K562 (cell line): ENCODE measurements at regions not wholly inside any gene's neighbourhood (a gene's known extent, or its start where the extent isn't known, plus 50 kb on each side); places are given as distances from the start of the nearest gene placed in this dataset.

Experiments
- ATAC-seq: fragments of 200-7000 bp; cut with Tn5 transposase; 3 replicates; pipeline ENCODE4 v1.9.1; 2020; ENCODE audit warnings: moderate library complexity
- BruUV-seq: library from RNA; stranded (reverse); fragments of 400-500 nt; replicated peaks from 2 replicates; lab custom pipeline; 2021; lab: Mats Ljungman, UMichigan
- CTCF ChIA-PET: fragments of 300-600 bp; formaldehyde crosslinking; extraction: SDS; loops from one replicate; lab custom pipeline; 2021; ENCODE audit warnings: low intra/inter-chr PET ratio; lab: Yijun Ruan, JAX
- POLR2A ChIA-PET: fragments of 300-600, 350-650 bp; sonication (Branson Sonifier 250); formaldehyde crosslinking; extraction: SDS; loops from one replicate; lab custom pipeline; 2021; ENCODE audit warnings: antibody characterized with exemption, inconsistent platforms; lab: Yijun Ruan, JAX
- DNase-seq, 4 experiments: peaks; one replicate each; pipeline versions ENCODE4 v3.0.0 to v3.0.0-alpha.2; 2011 to 2018; ENCODE audit warnings: low spot score in 3 of 4, mixed read lengths in 3 of 4; ENCODE audit errors: extremely low read depth in 1 of 4
- FAIRE-seq: peaks from 2 replicates; lab custom pipeline; 2011; peaks lifted over from hg19 to GRCh38; lab: Jason Lieb, UNC
- H2AFZ ChIP-seq: 2 replicates; pipeline ENCODE4 v1.6.0; 2011; ENCODE audit warnings: low read depth, low read length, control low read depth, inconsistent platforms
- H3K27ac ChIP-seq: fragments of 200-600 bp; 3 replicates; pipeline ENCODE4 v1.8.0; 2011; ENCODE audit warnings: low read depth, mild to moderate bottlenecking, control low read depth, inconsistent platforms, low read length, moderate library complexity, mixed read lengths; ENCODE audit errors: extremely low read depth
- H3K27me3 ChIP-seq, 2 experiments: fragments of 300-600 bp in 1 of 2; 2 replicates in 1 of 2; 3 replicates in 1 of 2; pipeline versions ENCODE4 v1.6.0 to v1.8.0; 2011; ENCODE audit warnings: inconsistent platforms in 2 of 2, low read length in 2 of 2, mild to moderate bottlenecking in 1 of 2, mixed read lengths in 1 of 2, moderate library complexity in 1 of 2; ENCODE audit not compliant: control insufficient read depth in 2 of 2, insufficient read depth in 2 of 2
- H3K36me3 ChIP-seq: fragments of 300-600 bp; 3 replicates; pipeline ENCODE4 v1.8.0; 2011; ENCODE audit warnings: mild to moderate bottlenecking, low read length, inconsistent platforms; ENCODE audit not compliant: control insufficient read depth, insufficient read depth
- H3K4me1 ChIP-seq, 2 experiments: fragments of 200-600 bp in 1 of 2; replicated peaks in 1 of 2; 2 replicates in 1 of 2; 3 replicates in 1 of 2; pipeline versions ENCODE4 v1.5.1 to v1.8.0; 2011; ENCODE audit warnings: inconsistent platforms in 2 of 2, low read length in 2 of 2, mild to moderate bottlenecking in 1 of 2, mixed read lengths in 1 of 2, moderate library complexity in 1 of 2; ENCODE audit not compliant: control insufficient read depth in 2 of 2, insufficient read depth in 2 of 2
- H3K4me2 ChIP-seq: 2 replicates; pipeline ENCODE4 v1.6.1; 2011; ENCODE audit warnings: low read length, control low read depth, inconsistent platforms, mixed read lengths; ENCODE audit not compliant: insufficient read depth
- H3K4me3 ChIP-seq: fragments of 200-600 bp; sonication (generic), shearing (Covaris generic); 2 replicates; pipeline ENCODE4 v1.5.1; 2016; ENCODE audit warnings: control low read depth, inconsistent platforms
- H3K79me2 ChIP-seq: fragments of 200-600 bp; 3 replicates; pipeline ENCODE4 v1.8.0; 2011; ENCODE audit warnings: low read length, inconsistent platforms; ENCODE audit not compliant: control insufficient read depth, insufficient read depth
- H3K9ac ChIP-seq, 2 experiments: 2 replicates each; pipeline versions ENCODE4 v1.6.0 to v1.6.1; 2011; ENCODE audit warnings: low read depth in 2 of 2, low read length in 2 of 2, control low read depth in 1 of 2, inconsistent platforms in 1 of 2, mild to moderate bottlenecking in 1 of 2, mixed read lengths in 1 of 2; ENCODE audit not compliant: insufficient read depth in 1 of 2
- H3K9me1 ChIP-seq: one replicate; pipeline ENCODE4 v1.6.0; 2011; ENCODE audit warnings: inconsistent platforms, mild to moderate bottlenecking, low read length, moderate library complexity; ENCODE audit not compliant: control insufficient read depth, insufficient read depth
- H3K9me3 ChIP-seq: replicated peaks from 2 replicates; pipeline ENCODE4 v1.5.1; 2011; ENCODE audit warnings: low read depth, low read length, inconsistent platforms; ENCODE audit not compliant: control insufficient read depth, insufficient read depth
- H4K20me1 ChIP-seq: replicated peaks from 2 replicates; pipeline ENCODE4 v1.6.1; 2011; ENCODE audit warnings: low read length, inconsistent platforms, mixed read lengths; ENCODE audit not compliant: control insufficient read depth, insufficient read depth
- ARNT ChIP-seq, 2 experiments: fragments of 450-650 bp; IDR thresholded peaks; 2 replicates each; pipeline ENCODE4 v1.6.1; 2016; ENCODE audit warnings: mild to moderate bottlenecking in 1 of 2
- CEBPG ChIP-seq, 3 experiments: fragments of 200-800 bp in 1 of 3; sonication (Bioruptor generic) in 1 of 3; sonication (generic) in 1 of 3; formaldehyde crosslinking in 1 of 3; IDR thresholded peaks in 2 of 3; conservative IDR thresholded peaks in 1 of 3; 2 replicates each; pipeline versions ENCODE4 v1.6.1 to v1.8.0; 2016 to 2022; ENCODE audit warnings: missing compliant biosample characterization in 2 of 3, missing genetic modification characterization in 2 of 3, mild to moderate bottlenecking in 1 of 3, missing genetic modification reagents in 1 of 3
- ESRRB ChIP-seq: fragments of 250-450 bp; sonication (Bioruptor Pico); IDR thresholded peaks from 2 replicates; pipeline ENCODE4 v1.5.0; 2020; ENCODE audit warnings: mild to moderate bottlenecking, moderate library complexity, borderline replicate concordance
- GTF3C2 ChIP-seq: IDR thresholded peaks from 3 replicates; pipeline ENCODE4 v1.6.1; 2011; ENCODE audit warnings: borderline replicate concordance, mild to moderate bottlenecking, moderate library complexity; ENCODE audit not compliant: insufficient read length; ENCODE audit errors: extremely low read depth
- HDAC6 ChIP-seq: IDR thresholded peaks from 2 replicates; pipeline ENCODE4 v1.6.1; 2012; ENCODE audit warnings: low read depth, mild to moderate bottlenecking, control low read depth, inconsistent platforms, low read length, moderate library complexity
- HDAC8 ChIP-seq: fragments of 450-650 bp; IDR thresholded peaks from 2 replicates; pipeline ENCODE4 v1.6.1; 2016; ENCODE audit warnings: mild to moderate bottlenecking, missing genetic modification characterization, moderate library complexity, missing compliant biosample characterization
- NR2F6 ChIP-seq: fragments of 450-650 bp; formaldehyde crosslinking; IDR thresholded peaks from 2 replicates; pipeline ENCODE4 v1.4.0; 2020; ENCODE audit warnings: mild to moderate bottlenecking
- PCBP2 ChIP-seq: fragments of 200-400 bp; formaldehyde crosslinking; IDR thresholded peaks from 2 replicates; pipeline ENCODE4 v1.6.1; 2018; ENCODE audit warnings: low read length, low read depth, mild to moderate bottlenecking, moderate library complexity; ENCODE audit not compliant: poor library complexity, severe bottlenecking
- POLR2H ChIP-seq: IDR thresholded peaks from 2 replicates; pipeline ENCODE4 v1.6.1; 2016; ENCODE audit warnings: missing genetic modification characterization, low read depth, mild to moderate bottlenecking, control low read depth, missing compliant biosample characterization, moderate library complexity
- POLR3G ChIP-seq: IDR thresholded peaks from 2 replicates; pipeline ENCODE4 v1.6.1; 2011; ENCODE audit not compliant: insufficient read length, insufficient replicate concordance; ENCODE audit errors: extremely low read depth
- U2AF1 ChIP-seq: fragments of 200-400 bp; formaldehyde crosslinking; optimal IDR thresholded peaks from 2 replicates; pipeline ENCODE3; 2017; ENCODE audit warnings: mild to moderate bottlenecking, low read depth, low read length, moderate library complexity
- YY1 ChIP-seq, 3 experiments: IDR thresholded peaks; 2 replicates each; pipeline ENCODE4 v1.6.1; 2011; ENCODE audit warnings: low read length in 2 of 3, mild to moderate bottlenecking in 2 of 3, moderate library complexity in 2 of 3, borderline replicate concordance in 1 of 3, control low read depth in 1 of 3, low read depth in 1 of 3; ENCODE audit not compliant: insufficient read depth in 3 of 3, insufficient replicate concordance in 2 of 3, control insufficient read depth in 1 of 3, insufficient read length in 1 of 3; ENCODE audit errors: extremely low read depth in 1 of 3
- ZFP91 ChIP-seq: sonication (generic); formaldehyde crosslinking; IDR thresholded peaks from 2 replicates; pipeline ENCODE4 v1.8.0; 2022; ENCODE audit warnings: mild to moderate bottlenecking, missing genetic modification reagents
- ZNF311 ChIP-seq: fragments of 250-450 bp; sonication (Bioruptor Pico); IDR thresholded peaks from 2 replicates; pipeline ENCODE4 v1.4.0; 2020; ENCODE audit warnings: mild to moderate bottlenecking, moderate library complexity
- ZNF445 ChIP-seq: fragments of 250-450 bp; sonication (Bioruptor Pico); IDR thresholded peaks from 2 replicates; pipeline ENCODE4 v1.4.0; 2020; ENCODE audit warnings: low read depth, mild to moderate bottlenecking, moderate library complexity
- ZNF695 ChIP-seq: fragments of 450-650 bp; formaldehyde crosslinking; IDR thresholded peaks from 2 replicates; pipeline ENCODE4 v1.4.0; 2020; ENCODE audit warnings: mild to moderate bottlenecking, moderate library complexity
- ZNF778 ChIP-seq: fragments of 450-650 bp; formaldehyde crosslinking; IDR thresholded peaks from 2 replicates; pipeline ENCODE4 v1.4.0; 2020; ENCODE audit warnings: mild to moderate bottlenecking, moderate library complexity
- WGBS: fragments of 100-300 bp; shearing (Covaris generic); methylation state at CpG from one replicate; pipeline ENCODE4 v1.1.6; 2016; ENCODE audit warnings: low coverage, mixed read lengths; ENCODE audit not compliant: insufficient coverage; ENCODE audit errors: missing lambda C conversion rate; 5-methylcytosine and 5-hydroxymethylcytosine counted together
- in situ Hi-C: fragments of 300-500 bp; cut with MboI; formaldehyde crosslinking; loops from 4 replicates; pipeline ENCODE4 v1.15.0; 2018; ENCODE audit warnings: inconsistent platforms, mixed read lengths
- intact Hi-C: fragments of 100-400 bp; cut with micrococcal nuclease; formaldehyde crosslinking; loops from 2 replicates; pipeline ENCODE4 v1.14.2; 2022

- no TSS peak for BruUV-seq
- no peaks in the 10 kb centered on the region for H3K9me1 ChIP-seq
- no peaks in the 10 kb centered on the region for H3K36me3 ChIP-seq
- POLR2A ChIA-PET, result no interaction called here
- no peak for ATAC-seq
- H3K79me2 ChIP-seq, result no peaks in the 10 kb centered on the region
- no peak overlapping the region for H3K4me3 ChIP-seq
- no peak for DNase-seq
- H4K20me1 ChIP-seq, result no peaks in the 10 kb centered on the region
- 0% methylated on average over 1 of the region's 1 CpG for WGBS
- no peak overlapping the region for H3K4me2 ChIP-seq
- in situ Hi-C loops, result no loop called here
- no peaks in the 10 kb centered on the region for H3K4me1 ChIP-seq
- no peaks in the 10 kb centered on the region for H3K27me3 ChIP-seq
- no peaks in the 10 kb centered on the region for H3K9me3 ChIP-seq
- no peak for FAIRE-seq
- CTCF ChIA-PET, result no interaction called here
- no peak overlapping the region for H3K9ac ChIP-seq
- intact Hi-C loops, result no loop called here
- no peak overlapping the region for H2AFZ ChIP-seq
- no peak overlapping the region for H3K27ac ChIP-seq
- no peak for TF ChIP-seq CEBPG (CRISPR knock-in tag; IDR thresholded peaks at IDR 0.05)
- TF ChIP-seq CEBPG (tag; conservative IDR thresholded peaks at IDR 0.05 in 1 of 2, IDR thresholded peaks at IDR 0.05 in 1 of 2), result no peak
- TF ChIP-seq ZNF695 (CRISPR knock-in tag), result no peak
- TF ChIP-seq ARNT (IDR thresholded peaks at IDR 0.05), result no peak
- no peak for TF ChIP-seq PCBP2
- TF ChIP-seq HDAC8 (tag), result no peak
- TF ChIP-seq ZNF778 (CRISPR knock-in tag), result no peak
- no peak for TF ChIP-seq POLR2H
- no peak for TF ChIP-seq YY1 (IDR thresholded peaks at IDR 0.05; ENCODE audit: borderline replicate concordance in 1 of 3, control insufficient read depth in 1 of 3, extremely low read depth in 1 of 3, insufficient read depth in 3 of 3, insufficient read length in 1 of 3, insufficient replicate concordance in 2 of 3, low read depth in 1 of 3, low read length in 2 of 3)
- no peak for TF ChIP-seq NR2F6
- no peak for TF ChIP-seq ZFP91
- TF ChIP-seq U2AF1, result no peak
- TF ChIP-seq GTF3C2, result no peak
- no peak for TF ChIP-seq ZNF311 (CRISPR knock-in tag)
- TF ChIP-seq ZNF445, result no peak
- no peak for TF ChIP-seq HDAC6
- TF ChIP-seq POLR3G, result no peak
- TF ChIP-seq ESRRB (CRISPR knock-in tag), result no peak
Observed at GRCh38 chr4:77451530-77451929, 154.1 kb upstream of the CXCL13 start.
